GM12878 (cell line): ENCODE measurements at regions not wholly inside any gene's neighbourhood (a gene's known extent, or its start where the extent isn't known, plus 50 kb on each side); places are given as distances from the start of the nearest gene placed in this dataset.

Experiments used
- ATAC-seq: fragments of 200-7000 bp; cut with Tn5 transposase; 3 replicates; pipeline ENCODE4 v1.9.1; 2020; ENCODE audit warnings: mild to moderate bottlenecking, moderate library complexity
- BruUV-seq: library from RNA; stranded (reverse); fragments of 400-500 nt; replicated peaks from 2 replicates; lab custom pipeline; 2021; lab: Mats Ljungman, UMichigan
- CTCF ChIA-PET: fragments of 300-600 bp; sonication (Branson Sonifier 250); formaldehyde crosslinking; extraction: SDS; loops from one replicate; lab custom pipeline; 2021; ENCODE audit warnings: inconsistent platforms; lab: Yijun Ruan, JAX
- POLR2A ChIA-PET: fragments of 350-600 bp; formaldehyde crosslinking; extraction: SDS; loops from one replicate; lab custom pipeline; 2021; ENCODE audit warnings: inconsistent platforms; lab: Charles Lee
- RAD21 ChIA-PET: fragments of 300-600 bp; sonication (Branson Sonifier 250); formaldehyde crosslinking; loops from one replicate; lab custom pipeline; 2023; ENCODE audit warnings: antibody characterized with exemption; ENCODE audit not compliant: unreplicated experiment; lab: Charles Lee
- SMC1A ChIA-PET: fragments of 300-600 bp; sonication (Branson Sonifier 250); formaldehyde crosslinking; loops from one replicate; lab custom pipeline; 2023; ENCODE audit not compliant: unreplicated experiment, uncharacterized antibody; lab: Charles Lee
- DNase-seq: peaks from one replicate; pipeline ENCODE4 v3.0.0-alpha.2; 2011; ENCODE audit warnings: low read depth, low spot score
- FAIRE-seq: peaks from 3 replicates; lab custom pipeline; 2011; peaks lifted over from hg19 to GRCh38; lab: Jason Lieb, UNC
- H2AFZ ChIP-seq: 2 replicates; pipeline ENCODE4 v1.6.0; 2011; ENCODE audit warnings: low read depth, low read length, control low read depth; ENCODE audit not compliant: control insufficient read depth
- H3K27ac ChIP-seq: 2 replicates; pipeline ENCODE4 v1.5.1; 2011; ENCODE audit warnings: control low read depth; ENCODE audit not compliant: control insufficient read depth, insufficient read depth
- H3K27me3 ChIP-seq, 2 experiments: replicated peaks in 1 of 2; 2 replicates each; pipeline versions ENCODE4 v1.6.0 to v1.6.1; 2011; ENCODE audit warnings: low read length in 1 of 2; ENCODE audit not compliant: control insufficient read depth in 2 of 2, insufficient read depth in 2 of 2
- H3K36me3 ChIP-seq, 2 experiments: 2 replicates each; pipeline ENCODE4 v1.5.1; 2011; ENCODE audit warnings: low read length in 1 of 2; ENCODE audit not compliant: control insufficient read depth in 2 of 2, insufficient read depth in 2 of 2
- H3K4me1 ChIP-seq: 2 replicates; pipeline ENCODE4 v1.6.1; 2011; ENCODE audit warnings: mild to moderate bottlenecking, low read length, moderate library complexity, mixed read lengths; ENCODE audit not compliant: control insufficient read depth, insufficient read depth
- H3K4me2 ChIP-seq: 2 replicates; pipeline ENCODE4 v1.6.0; 2011; ENCODE audit warnings: control low read depth; ENCODE audit not compliant: control insufficient read depth, insufficient read depth
- H3K4me3 ChIP-seq: fragments of 200-600 bp; sonication (generic); 2 replicates; pipeline ENCODE4 v1.5.1; 2016
- H3K79me2 ChIP-seq: 2 replicates; pipeline ENCODE4 v1.6.0; 2011; ENCODE audit warnings: low read length; ENCODE audit not compliant: control insufficient read depth, insufficient read depth
- H3K9ac ChIP-seq: 2 replicates; pipeline ENCODE4 v1.8.0; 2011; ENCODE audit warnings: low read length, control low read depth, mixed read lengths; ENCODE audit not compliant: control insufficient read depth, insufficient read depth
- H3K9me3 ChIP-seq: replicated peaks from 3 replicates; pipeline ENCODE4 v1.5.1; 2011; ENCODE audit warnings: mild to moderate bottlenecking, low read length; ENCODE audit not compliant: control insufficient read depth, insufficient read depth
- H4K20me1 ChIP-seq: 2 replicates; pipeline ENCODE4 v1.6.0; 2011; ENCODE audit not compliant: control insufficient read depth, insufficient read depth
- ASH2L ChIP-seq: fragments of 300-600, 200-600 bp; sonication (generic); IDR thresholded peaks from 2 replicates; pipeline ENCODE4 v1.6.1; 2017; ENCODE audit warnings: low read depth, mild to moderate bottlenecking, borderline replicate concordance
- ESRRA ChIP-seq: IDR thresholded peaks from 2 replicates; pipeline ENCODE4 v1.6.1; 2012; ENCODE audit warnings: mild to moderate bottlenecking, low read length, improper control_type of control experiment
- HDGF ChIP-seq: fragments of 450-650 bp; IDR thresholded peaks from 2 replicates; pipeline ENCODE4 v1.6.1; 2016; ENCODE audit warnings: antibody characterized with exemption
- KDM1A ChIP-seq: fragments of 200-600 bp; sonication (generic); IDR thresholded peaks from 2 replicates; pipeline ENCODE4 v1.6.1; 2016; ENCODE audit warnings: borderline replicate concordance
- KLF5 ChIP-seq: fragments of 450-650 bp; IDR thresholded peaks from 2 replicates; pipeline ENCODE4 v1.6.1; 2014; ENCODE audit warnings: mild to moderate bottlenecking; ENCODE audit not compliant: partially characterized antibody
- PML ChIP-seq: IDR thresholded peaks from 2 replicates; pipeline ENCODE4 v1.6.1; 2012; ENCODE audit warnings: low read length, inconsistent platforms
- RAD51 ChIP-seq: fragments of 450-650 bp; IDR thresholded peaks from 2 replicates; pipeline ENCODE4 v1.6.1; 2016; ENCODE audit warnings: moderate library complexity, mild to moderate bottlenecking, inconsistent platforms
- RBBP5 ChIP-seq: fragments of 200-600 bp; sonication (generic); conservative IDR thresholded peaks from 2 replicates; pipeline ENCODE4 v1.6.1; 2016
- SREBF1 ChIP-seq: IDR thresholded peaks from 2 replicates; pipeline ENCODE4 v1.6.1; 2012; ENCODE audit warnings: mild to moderate bottlenecking, low read length
- STAT3 ChIP-seq: IDR thresholded peaks from 2 replicates; pipeline ENCODE4 v1.6.1; 2011; ENCODE audit warnings: low read depth, low read length, improper control_type of control experiment
- SUPT20H ChIP-seq: IDR thresholded peaks from 2 replicates; pipeline ENCODE4 v1.6.1; 2011; ENCODE audit warnings: low read depth, mild to moderate bottlenecking, low read length, moderate library complexity, borderline replicate concordance; ENCODE audit not compliant: control insufficient read depth
- TBL1XR1 ChIP-seq: IDR thresholded peaks from 2 replicates; pipeline ENCODE4 v1.6.1; 2012; ENCODE audit warnings: low read depth, low read length, improper control_type of control experiment
- TCF12 ChIP-seq: IDR thresholded peaks from 2 replicates; pipeline ENCODE4 v1.6.1; 2011; ENCODE audit warnings: low read depth, mild to moderate bottlenecking, low read length
- WRNIP1 ChIP-seq: IDR thresholded peaks from 2 replicates; pipeline ENCODE4 v1.6.1; 2011; ENCODE audit warnings: low read depth, low read length, improper control_type of control experiment, borderline replicate concordance
- ZNF274 ChIP-seq: IDR thresholded peaks from one replicate; pipeline ENCODE4 v1.8.0; 2011; ENCODE audit not compliant: insufficient read length, insufficient read depth
- ZNF384 ChIP-seq: IDR thresholded peaks from 2 replicates; pipeline ENCODE4 v1.6.1; 2012; ENCODE audit warnings: low read depth, mild to moderate bottlenecking, low read length, improper control_type of control experiment, borderline replicate concordance
- WGBS: methylation state at CpG from one replicate; pipeline ENCODE4 v1.1.6; 2016; ENCODE audit warnings: low lambda C conversion rate; ENCODE audit not compliant: insufficient replicate concordance, insufficient coverage; ENCODE audit errors: missing lambda C conversion rate; 5-methylcytosine and 5-hydroxymethylcytosine counted together
- in situ Hi-C: fragments of 300-500 bp; cut with MboI; formaldehyde crosslinking; loops from 9 replicates; pipeline ENCODE4 v1.14.3; 2018; ENCODE audit warnings: mixed read lengths
- intact Hi-C: fragments of 100-400 bp; cut with micrococcal nuclease; formaldehyde crosslinking; loops from one replicate; pipeline ENCODE4 v1.14.2; 2022; ENCODE audit not compliant: unreplicated experiment
- TF ChIP-seq, protein P1 (sequence below): fragments of 450-650 bp; IDR thresholded peaks from 2 replicates; pipeline ENCODE4 v1.6.1; 2017; ENCODE audit warnings: mild to moderate bottlenecking, moderate library complexity
- TF ChIP-seq, protein P2 (sequence below): IDR thresholded peaks from 2 replicates; pipeline ENCODE4 v1.6.1; 2012; ENCODE audit warnings: low read depth, low read length, improper control_type of control experiment
- TF ChIP-seq, protein P3 (sequence below): IDR thresholded peaks from 2 replicates; pipeline ENCODE4 v1.6.1; 2011; ENCODE audit warnings: mild to moderate bottlenecking, low read depth, low read length, moderate library complexity; ENCODE audit not compliant: insufficient replicate concordance

DNA sequence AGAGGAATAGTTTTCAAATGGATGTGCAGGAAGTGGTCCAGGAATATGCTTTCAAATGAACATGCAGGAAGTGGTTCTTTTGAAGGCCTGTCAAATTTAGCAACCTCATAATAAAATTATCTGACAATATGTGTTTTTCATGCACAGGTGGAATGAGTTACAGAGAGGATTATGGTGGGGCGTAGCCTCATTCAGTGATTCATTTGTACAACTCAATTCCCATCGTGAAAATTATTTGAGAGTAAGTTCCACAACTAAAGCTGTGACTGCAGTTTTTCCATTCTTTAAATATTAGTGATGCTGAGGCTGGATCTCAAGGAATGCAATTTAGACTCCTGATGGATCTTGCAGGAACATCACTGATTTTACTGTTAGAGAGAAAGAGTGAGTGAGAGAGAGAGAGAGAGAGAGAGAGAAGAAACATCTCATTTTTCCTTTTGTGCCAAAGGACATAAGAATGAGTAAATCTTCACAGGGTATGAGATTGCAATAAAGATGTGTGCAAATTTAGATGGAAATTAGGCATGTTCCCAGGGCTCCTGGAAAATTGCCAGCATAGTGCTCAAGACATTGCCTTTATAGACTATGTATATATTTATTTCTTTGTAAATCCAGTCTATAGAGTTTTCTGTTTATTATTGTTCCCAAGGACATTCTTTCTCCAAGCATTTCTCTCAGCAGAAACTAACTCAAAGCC lies 394.9 kb upstream of the ZEB2 start:
- Histone ChIP-seq H3K79me2 (no peaks in the 10 kb centered on the region), H3K9me3 (no peaks in the 10 kb centered on the region), H3K36me3 (no peaks in the 10 kb centered on the region), H3K27ac (no peak overlapping the region), H3K4me1 (no peaks in the 10 kb centered on the region), H2AFZ (no peak overlapping the region), H3K9ac (no peak overlapping the region), H4K20me1 (no peaks in the 10 kb centered on the region), H3K4me2 (no peak overlapping the region)
- FAIRE-seq = no peak
- no TSS peak for BruUV-seq
- intact Hi-C loops = no loop called here
- in situ Hi-C loops = no loop called here
- POLR2A ChIA-PET = no interaction called here
- 22% methylated on average over 2 of the region's 2 CpGs for WGBS
- RAD21 ChIA-PET = no interaction called here
- CTCF ChIA-PET = no interaction called here
- SMC1A ChIA-PET = no interaction called here
- TF ChIP-seq KLF5 = no peak
- no peak for TF ChIP-seq RBBP5
- no peak for TF ChIP-seq TCF12
- TF ChIP-seq RAD51 = no peak
- no peak for TF ChIP-seq SUPT20H
- TF ChIP-seq, protein P1, sequence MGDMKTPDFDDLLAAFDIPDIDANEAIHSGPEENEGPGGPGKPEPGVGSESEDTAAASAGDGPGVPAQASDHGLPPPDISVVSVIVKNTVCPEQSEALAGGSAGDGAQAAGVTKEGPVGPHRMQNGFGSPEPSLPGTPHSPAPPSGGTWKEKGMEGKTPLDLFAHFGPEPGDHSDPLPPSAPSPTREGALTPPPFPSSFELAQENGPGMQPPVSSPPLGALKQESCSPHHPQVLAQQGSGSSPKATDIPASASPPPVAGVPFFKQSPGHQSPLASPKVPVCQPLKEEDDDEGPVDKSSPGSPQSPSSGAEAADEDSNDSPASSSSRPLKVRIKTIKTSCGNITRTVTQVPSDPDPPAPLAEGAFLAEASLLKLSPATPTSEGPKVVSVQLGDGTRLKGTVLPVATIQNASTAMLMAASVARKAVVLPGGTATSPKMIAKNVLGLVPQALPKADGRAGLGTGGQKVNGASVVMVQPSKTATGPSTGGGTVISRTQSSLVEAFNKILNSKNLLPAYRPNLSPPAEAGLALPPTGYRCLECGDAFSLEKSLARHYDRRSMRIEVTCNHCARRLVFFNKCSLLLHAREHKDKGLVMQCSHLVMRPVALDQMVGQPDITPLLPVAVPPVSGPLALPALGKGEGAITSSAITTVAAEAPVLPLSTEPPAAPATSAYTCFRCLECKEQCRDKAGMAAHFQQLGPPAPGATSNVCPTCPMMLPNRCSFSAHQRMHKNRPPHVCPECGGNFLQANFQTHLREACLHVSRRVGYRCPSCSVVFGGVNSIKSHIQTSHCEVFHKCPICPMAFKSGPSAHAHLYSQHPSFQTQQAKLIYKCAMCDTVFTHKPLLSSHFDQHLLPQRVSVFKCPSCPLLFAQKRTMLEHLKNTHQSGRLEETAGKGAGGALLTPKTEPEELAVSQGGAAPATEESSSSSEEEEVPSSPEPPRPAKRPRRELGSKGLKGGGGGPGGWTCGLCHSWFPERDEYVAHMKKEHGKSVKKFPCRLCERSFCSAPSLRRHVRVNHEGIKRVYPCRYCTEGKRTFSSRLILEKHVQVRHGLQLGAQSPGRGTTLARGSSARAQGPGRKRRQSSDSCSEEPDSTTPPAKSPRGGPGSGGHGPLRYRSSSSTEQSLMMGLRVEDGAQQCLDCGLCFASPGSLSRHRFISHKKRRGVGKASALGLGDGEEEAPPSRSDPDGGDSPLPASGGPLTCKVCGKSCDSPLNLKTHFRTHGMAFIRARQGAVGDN = no peak
- TF ChIP-seq PML = no peak
- no peak for TF ChIP-seq STAT3
- TF ChIP-seq HDGF = no peak
- TF ChIP-seq ZNF274 = no peak
- TF ChIP-seq WRNIP1 = no peak
- no peak for TF ChIP-seq SREBF1
- TF ChIP-seq, protein P2, sequence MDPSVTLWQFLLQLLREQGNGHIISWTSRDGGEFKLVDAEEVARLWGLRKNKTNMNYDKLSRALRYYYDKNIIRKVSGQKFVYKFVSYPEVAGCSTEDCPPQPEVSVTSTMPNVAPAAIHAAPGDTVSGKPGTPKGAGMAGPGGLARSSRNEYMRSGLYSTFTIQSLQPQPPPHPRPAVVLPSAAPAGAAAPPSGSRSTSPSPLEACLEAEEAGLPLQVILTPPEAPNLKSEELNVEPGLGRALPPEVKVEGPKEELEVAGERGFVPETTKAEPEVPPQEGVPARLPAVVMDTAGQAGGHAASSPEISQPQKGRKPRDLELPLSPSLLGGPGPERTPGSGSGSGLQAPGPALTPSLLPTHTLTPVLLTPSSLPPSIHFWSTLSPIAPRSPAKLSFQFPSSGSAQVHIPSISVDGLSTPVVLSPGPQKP = no peak
- no peak for TF ChIP-seq ASH2L
- no peak for TF ChIP-seq TBL1XR1
- no peak for TF ChIP-seq ESRRA
- TF ChIP-seq ZNF384 = no peak
- TF ChIP-seq, protein P3, sequence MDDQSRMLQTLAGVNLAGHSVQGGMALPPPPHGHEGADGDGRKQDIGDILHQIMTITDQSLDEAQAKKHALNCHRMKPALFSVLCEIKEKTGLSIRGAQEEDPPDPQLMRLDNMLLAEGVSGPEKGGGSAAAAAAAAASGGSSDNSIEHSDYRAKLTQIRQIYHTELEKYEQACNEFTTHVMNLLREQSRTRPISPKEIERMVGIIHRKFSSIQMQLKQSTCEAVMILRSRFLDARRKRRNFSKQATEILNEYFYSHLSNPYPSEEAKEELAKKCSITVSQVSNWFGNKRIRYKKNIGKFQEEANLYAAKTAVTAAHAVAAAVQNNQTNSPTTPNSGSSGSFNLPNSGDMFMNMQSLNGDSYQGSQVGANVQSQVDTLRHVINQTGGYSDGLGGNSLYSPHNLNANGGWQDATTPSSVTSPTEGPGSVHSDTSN = no peak
- no peak for TF ChIP-seq KDM1A
- TF ChIP-seq, all 136 proteins: peak for 0
- Histone ChIP-seq H3K4me3 (no peak overlapping the region), H3K27me3 (no peaks in the 10 kb centered on the region)
- DNase-seq = no peak
- no peak for ATAC-seq
